H1 (cell line): ENCODE measurements at regions not wholly inside any gene's neighbourhood (a gene's known extent, or its start where the extent isn't known, plus 50 kb on each side); places are given as distances from the start of the nearest gene placed in this dataset.

ENCODE experiments used
- CTCF ChIA-PET: fragments of 300-600 bp; sonication (Branson Sonifier 250); formaldehyde crosslinking; loops from one replicate; lab custom pipeline; 2021; ENCODE audit not compliant: partially characterized antibody; lab: Charles Lee
- POLR2A ChIA-PET: fragments of 300-600 bp; sonication (Branson Sonifier 250); formaldehyde crosslinking; loops from one replicate; lab custom pipeline; 2021; ENCODE audit warnings: inconsistent platforms; ENCODE audit not compliant: partially characterized antibody; lab: Charles Lee
- DNase-seq, 2 experiments: peaks; one replicate each; pipeline versions ENCODE4 v3.0.0 to v3.0.0-alpha.2; 2010 to 2022; ENCODE audit warnings: low spot score in 2 of 2, low read depth in 1 of 2, mixed read lengths in 1 of 2
- FAIRE-seq: peaks from 2 replicates; lab custom pipeline; 2011; peaks lifted over from hg19 to GRCh38; lab: Jason Lieb, UNC
- H2AFZ ChIP-seq: 2 replicates; pipeline ENCODE4 v1.8.1; 2012; ENCODE audit warnings: low read length, inconsistent platforms
- H2AK5ac ChIP-seq: 2 replicates; pipeline ENCODE4 v1.6.1; 2013; ENCODE audit warnings: low read depth, low read length
- H2BK120ac ChIP-seq: replicated peaks from 2 replicates; pipeline ENCODE3; 2013; ENCODE audit warnings: low read depth, low read length, inconsistent platforms
- H2BK12ac ChIP-seq: 2 replicates; pipeline ENCODE4 v1.6.1; 2013; ENCODE audit warnings: low read depth, low read length
- H2BK15ac ChIP-seq: 2 replicates; pipeline ENCODE4 v1.6.1; 2013; ENCODE audit warnings: low read length
- H2BK20ac ChIP-seq: 2 replicates; pipeline ENCODE4 v1.6.1; 2013; ENCODE audit warnings: low read length
- H2BK5ac ChIP-seq: 2 replicates; pipeline ENCODE4 v1.6.1; 2013; ENCODE audit warnings: low read depth, low read length
- H3K14ac ChIP-seq: 2 replicates; pipeline ENCODE4 v1.6.1; 2013; ENCODE audit warnings: inconsistent platforms; ENCODE audit not compliant: insufficient read length
- H3K18ac ChIP-seq: 2 replicates; pipeline ENCODE4 v1.6.1; 2013; ENCODE audit warnings: low read length; ENCODE audit errors: extremely low read depth
- H3K23ac ChIP-seq: 2 replicates; pipeline ENCODE4 v1.6.1; 2013; ENCODE audit warnings: inconsistent platforms; ENCODE audit not compliant: insufficient read length
- H3K23me2 ChIP-seq: 2 replicates; pipeline ENCODE4 v1.6.1; 2013; ENCODE audit warnings: low read depth, low read length
- H3K27ac ChIP-seq: 2 replicates; pipeline ENCODE4 v1.6.1; 2011; ENCODE audit warnings: low read depth, low read length, inconsistent platforms
- H3K27me3 ChIP-seq, 4 experiments: replicated peaks in 1 of 4; 1 replicate in 1 of 4; 2 replicates in 3 of 4; pipeline versions ENCODE4 v1.6.1 to v1.8.1; 2011 to 2013; ENCODE audit warnings: low read length in 3 of 4, mild to moderate bottlenecking in 3 of 4, inconsistent platforms in 2 of 4, mixed read lengths in 2 of 4, moderate library complexity in 1 of 4; ENCODE audit not compliant: control insufficient read depth in 3 of 4, insufficient read depth in 3 of 4; ENCODE audit errors: extremely low read depth in 1 of 4
- H3K36me3 ChIP-seq, 4 experiments: 2 replicates each; pipeline versions ENCODE4 v1.6.1 to v1.8.1; 2011 to 2013; ENCODE audit warnings: mild to moderate bottlenecking in 4 of 4, low read length in 3 of 4, moderate library complexity in 2 of 4, control low read depth in 1 of 4, inconsistent platforms in 1 of 4; ENCODE audit not compliant: insufficient read depth in 4 of 4, control insufficient read depth in 2 of 4
- H3K4ac ChIP-seq: replicated peaks from 2 replicates; pipeline ENCODE3; 2013; ENCODE audit warnings: low read length, low read depth, mixed read lengths, inconsistent platforms; ENCODE audit not compliant: insufficient read length
- H3K4me1 ChIP-seq, 4 experiments: replicated peaks in 1 of 4; 1 replicate in 1 of 4; 2 replicates in 3 of 4; pipeline versions ENCODE4 v1.6.1 to v1.8.1; 2011 to 2013; ENCODE audit warnings: low read length in 3 of 4, inconsistent platforms in 2 of 4, mixed read lengths in 1 of 4; ENCODE audit not compliant: insufficient read depth in 4 of 4, control insufficient read depth in 3 of 4
- H3K4me2 ChIP-seq, 2 experiments: 2 replicates each; pipeline versions ENCODE4 v1.6.1 to v1.8.1; 2011 to 2013; ENCODE audit warnings: low read depth in 2 of 2, low read length in 2 of 2, control low read depth in 1 of 2, inconsistent platforms in 1 of 2, mild to moderate bottlenecking in 1 of 2; ENCODE audit not compliant: insufficient read depth in 1 of 2
- H3K4me3 ChIP-seq, 4 experiments: fragments of 200-600, 300-600 bp in 1 of 4; sonication (generic), shearing (Covaris generic), sonication (Bioruptor Twin) in 1 of 4; 2 replicates each; pipeline versions ENCODE4 v1.5.1 to v1.8.1; 2011 to 2016; ENCODE audit warnings: low read length in 4 of 4, low read depth in 3 of 4, control low read depth in 2 of 4, inconsistent platforms in 2 of 4, mild to moderate bottlenecking in 2 of 4, mixed read lengths in 1 of 4, moderate library complexity in 1 of 4; ENCODE audit not compliant: insufficient read depth in 2 of 4; ENCODE audit errors: extremely low read depth in 1 of 4
- H3K56ac ChIP-seq: replicated peaks from 2 replicates; pipeline ENCODE3; 2013; ENCODE audit warnings: low read depth, mild to moderate bottlenecking, mixed read lengths, low read length, inconsistent platforms; ENCODE audit not compliant: insufficient read length
- H3K79me1 ChIP-seq: 2 replicates; pipeline ENCODE4 v1.6.1; 2013; ENCODE audit warnings: low read depth, low read length, control low read depth
- H3K79me2 ChIP-seq, 2 experiments: 2 replicates each; pipeline versions ENCODE4 v1.6.1 to v1.8.1; 2012 to 2013; ENCODE audit warnings: low read length in 2 of 2, mild to moderate bottlenecking in 2 of 2, inconsistent platforms in 1 of 2; ENCODE audit not compliant: insufficient read depth in 2 of 2, control insufficient read depth in 1 of 2
- H3K9ac ChIP-seq, 4 experiments: replicated peaks in 1 of 4; 1 replicate in 1 of 4; 2 replicates in 3 of 4; pipeline versions ENCODE4 v1.6.1 to v1.8.1; 2011 to 2013; ENCODE audit warnings: low read depth in 3 of 4, low read length in 3 of 4, control low read depth in 2 of 4, mild to moderate bottlenecking in 2 of 4, moderate library complexity in 2 of 4, inconsistent platforms in 1 of 4; ENCODE audit errors: extremely low read depth in 1 of 4
- H3K9me3 ChIP-seq, 2 experiments: 2 replicates each; pipeline versions ENCODE4 v1.6.1 to v1.8.1; 2012 to 2013; ENCODE audit warnings: mild to moderate bottlenecking in 2 of 2, moderate library complexity in 2 of 2, control low read depth in 1 of 2, inconsistent platforms in 1 of 2, low read depth in 1 of 2, low read length in 1 of 2, mixed read lengths in 1 of 2; ENCODE audit not compliant: insufficient read depth in 2 of 2
- H4K20me1 ChIP-seq, 2 experiments: replicated peaks in 1 of 2; 2 replicates each; pipeline versions ENCODE3 to v1.8.1; 2011 to 2013; ENCODE audit warnings: inconsistent platforms in 2 of 2, low read length in 2 of 2, mild to moderate bottlenecking in 1 of 2; ENCODE audit not compliant: insufficient read depth in 2 of 2, control insufficient read depth in 1 of 2
- H4K5ac ChIP-seq: 2 replicates; pipeline ENCODE4 v1.6.1; 2013; ENCODE audit warnings: low read length, low read depth, mixed read lengths, inconsistent platforms; ENCODE audit not compliant: insufficient read length
- H4K8ac ChIP-seq: 2 replicates; pipeline ENCODE4 v1.8.0; 2013; ENCODE audit warnings: mild to moderate bottlenecking, moderate library complexity, low read length, inconsistent platforms; ENCODE audit not compliant: insufficient read depth; ENCODE audit errors: extremely low read depth
- H4K91ac ChIP-seq: replicated peaks from 2 replicates; pipeline ENCODE3; 2013; ENCODE audit warnings: low read length, mixed read lengths, inconsistent platforms; ENCODE audit not compliant: insufficient read length
- CHD2 ChIP-seq: IDR thresholded peaks from 2 replicates; pipeline ENCODE4 v1.6.1; 2012; ENCODE audit warnings: low read length, improper control_type of control experiment
- CTBP2 ChIP-seq: IDR thresholded peaks from 2 replicates; pipeline ENCODE4 v1.7.0; 2011; ENCODE audit warnings: borderline replicate concordance, mild to moderate bottlenecking, moderate library complexity, mixed read lengths, low read length; ENCODE audit not compliant: insufficient read depth, insufficient read length
- GABPA ChIP-seq: IDR thresholded peaks from 2 replicates; pipeline ENCODE4 v1.6.1; 2011; ENCODE audit warnings: mild to moderate bottlenecking, low read length, moderate library complexity, borderline replicate concordance; ENCODE audit not compliant: insufficient read depth
- JUND ChIP-seq: IDR thresholded peaks from 2 replicates; pipeline ENCODE4 v1.6.1; 2011; ENCODE audit warnings: mild to moderate bottlenecking, improper control_type of control experiment, low read length
- NANOG ChIP-seq: IDR thresholded peaks from 2 replicates; pipeline ENCODE4 v1.6.1; 2011; ENCODE audit warnings: low read length, low read depth, mild to moderate bottlenecking, inconsistent platforms; ENCODE audit not compliant: insufficient read depth, poor library complexity, severe bottlenecking
- NRF1 ChIP-seq: IDR thresholded peaks from 2 replicates; pipeline ENCODE4 v1.6.1; 2011; ENCODE audit warnings: mild to moderate bottlenecking, low read depth, low read length, improper control_type of control experiment
- SAP30 ChIP-seq: fragments of 300-600 bp; sonication (generic); IDR thresholded peaks from 2 replicates; pipeline ENCODE4 v1.7.1; 2012; ENCODE audit warnings: low read length, moderate library complexity, mild to moderate bottlenecking, inconsistent platforms; ENCODE audit not compliant: insufficient read depth, insufficient replicate concordance
- TAF7 ChIP-seq: optimal IDR thresholded peaks from 2 replicates; pipeline ENCODE3; 2011; ENCODE audit warnings: low read depth, mild to moderate bottlenecking, inconsistent platforms, low read length, moderate library complexity, borderline replicate concordance
- TBP ChIP-seq: IDR thresholded peaks from 2 replicates; pipeline ENCODE4 v1.6.1; 2011; ENCODE audit warnings: low read depth, low read length, improper control_type of control experiment
- TCF12 ChIP-seq: IDR thresholded peaks from 2 replicates; pipeline ENCODE4 v1.6.1; 2011; ENCODE audit warnings: low read depth, mild to moderate bottlenecking, low read length
- WGBS, 2 experiments: shearing (Covaris generic) in 1 of 2; methylation state at CpG; one replicate each; pipeline versions ENCODE4 v1.1.6 to v1.1.7; 2013 to 2015; ENCODE audit warnings: low lambda C conversion rate in 2 of 2, mixed read lengths in 2 of 2, inconsistent platforms in 1 of 2, low coverage in 1 of 2, missing lambda C conversion rate in 1 of 2; ENCODE audit not compliant: insufficient replicate concordance in 2 of 2, insufficient coverage in 1 of 2, insufficient read length in 1 of 2; ENCODE audit errors: extremely low coverage in 1 of 2, missing lambda C conversion rate in 1 of 2; 5-methylcytosine and 5-hydroxymethylcytosine counted together
- TF ChIP-seq, protein P1 (sequence below): IDR thresholded peaks from 2 replicates; pipeline ENCODE4 v1.6.1; 2012; ENCODE audit warnings: inconsistent platforms

DNA sequence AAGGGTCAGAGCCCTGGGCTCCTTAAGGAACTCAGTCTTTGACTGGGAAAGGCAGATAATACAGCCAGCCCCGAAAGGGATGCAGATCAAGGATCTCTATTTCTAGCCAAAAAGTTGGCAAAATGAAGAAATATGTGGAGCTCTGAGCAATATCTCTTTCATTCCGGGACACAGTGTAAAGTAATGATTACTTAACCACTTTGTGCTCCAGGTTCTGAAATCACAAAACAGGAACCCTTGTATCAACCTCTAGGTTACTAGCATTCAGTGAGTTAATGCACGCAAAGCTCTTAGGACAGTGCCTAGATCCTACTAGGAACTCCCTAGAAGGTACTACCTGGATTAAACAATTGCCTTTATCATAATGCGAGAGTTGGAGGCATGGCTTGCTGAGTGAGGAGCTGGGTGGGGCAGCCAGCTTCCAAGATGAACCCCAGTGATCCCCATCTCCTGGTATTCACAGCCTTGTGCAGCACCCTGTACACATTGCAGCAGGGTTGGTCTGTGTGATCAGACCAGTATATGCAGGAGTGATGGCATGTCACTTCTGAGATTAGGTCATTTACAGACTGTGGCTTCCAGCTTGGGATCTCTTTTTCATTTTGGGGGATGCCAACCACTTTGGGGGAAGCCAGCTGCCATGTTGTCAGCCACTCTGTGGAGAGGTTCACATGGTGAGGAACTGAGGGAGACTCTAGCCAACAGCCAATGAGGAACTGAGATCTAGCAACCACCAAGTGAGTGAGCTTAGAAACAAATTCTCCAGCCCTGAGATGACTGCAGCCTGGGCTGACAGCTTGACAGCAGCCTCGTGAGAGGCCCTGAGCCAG lies 103.1 kb upstream of the SLC44A1 start:
- Histone ChIP-seq H2BK120ac (no peak overlapping the region), H3K4me1 (peaks cover 7 to 18% (median 13%) of the 10 kb centered on the region in 4 experiments; a peak in 5 of 7 replicates), H4K91ac (no peak overlapping the region), H2AFZ (no peak overlapping the region), H3K79me1 (no peaks in the 10 kb centered on the region), H3K79me2 (no peaks in the 10 kb centered on the region), H3K14ac (no peak overlapping the region), H2AK5ac (no peak overlapping the region), H3K23me2 (no peaks in the 10 kb centered on the region), H3K36me3 (no peaks in the 10 kb centered on the region), H2BK15ac (peak overlapping the region; percentile 31), H3K4me3 (no peak overlapping the region), H3K56ac (no peak overlapping the region), H4K5ac (no peak overlapping the region), H3K4me2 (no peak overlapping the region), H3K27me3 (peaks cover 0 to 4% (median 0%) of the 10 kb centered on the region in 4 experiments; a peak in 1 of 7 replicates), H3K4ac (no peak overlapping the region), H2BK5ac (no peak overlapping the region), H2BK20ac (peak overlapping the region; percentile 56; the same call in 1 of the 2 replicates), H3K9me3 (no peaks in the 10 kb centered on the region), H3K27ac (no peak overlapping the region), H3K23ac (no peak overlapping the region), H3K18ac (peak overlapping the region; percentile 62; the same call in 1 of the 2 replicates), H4K20me1 (no peaks in the 10 kb centered on the region), H3K9ac (no peak overlapping the region), H2BK12ac (no peak overlapping the region), H4K8ac (no peak overlapping the region)
- POLR2A ChIA-PET, result interaction anchor here (0.6 to 1.9 kb wide), 3 partner anchors 8 to 213 kb away, joined by 4 to 5 read pairs (median 5); partner anchors contain the start of gene ABCA1
- 87% methylated on average over 5 of the region's 5 CpGs; no CpG with 5 or more reads in 1 of the 2 experiments for WGBS, 2 experiments
- no peak for DNase-seq
- FAIRE-seq, result no peak
- CTCF ChIA-PET, result interaction anchor here (0.7 to 2.8 kb wide), 8 partner anchors 9 to 278 kb away, joined by 3 to 8 read pairs (median 4); partner anchors contain the start of genes ABCA1 and SLC44A1
- no peak for TF ChIP-seq JUND
- no peak for TF ChIP-seq NRF1
- TF ChIP-seq CHD2, result no peak
- TF ChIP-seq TBP, result no peak
- no peak for TF ChIP-seq GABPA
- TF ChIP-seq, protein P1, sequence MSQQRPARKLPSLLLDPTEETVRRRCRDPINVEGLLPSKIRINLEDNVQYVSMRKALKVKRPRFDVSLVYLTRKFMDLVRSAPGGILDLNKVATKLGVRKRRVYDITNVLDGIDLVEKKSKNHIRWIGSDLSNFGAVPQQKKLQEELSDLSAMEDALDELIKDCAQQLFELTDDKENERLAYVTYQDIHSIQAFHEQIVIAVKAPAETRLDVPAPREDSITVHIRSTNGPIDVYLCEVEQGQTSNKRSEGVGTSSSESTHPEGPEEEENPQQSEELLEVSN, result no peak
- no peak for TF ChIP-seq TCF12
- TF ChIP-seq NANOG, result no peak
- TF ChIP-seq SAP30, result no peak
- TF ChIP-seq TAF7, result no peak
- no peak for TF ChIP-seq CTBP2
